ENCODE measurements at regions not wholly inside any gene's neighbourhood (a gene's known extent, or its start where the extent isn't known, plus 50 kb on each side); places are given as distances from the start of the nearest gene placed in this dataset.

GRCh38 chr1:198014355-198014754, 97.2 kb downstream of the LHX9 start:
- ATAC-seq (no peak), DNase-seq (no peak)
- Histone ChIP-seq H3K27me3 (no peaks in the 10 kb centered on the region), H3K4me3 (no peak overlapping the region), H3K9me3 (no peaks in the 10 kb centered on the region), H3K27ac (no peak overlapping the region), H3K4me1 (no peaks in the 10 kb centered on the region), H3K36me3 (no peaks in the 10 kb centered on the region)
- TF ChIP-seq POLR2A (IDR thresholded peaks at IDR 0.05) (no peak), CTCF (IDR thresholded peaks at IDR 0.05 in 4 of 5, conservative IDR thresholded peaks at IDR 0.05 in 1 of 5) (no peak)
- intact Hi-C loops (cut with DNase I; ENCODE audit: low total_unique reads) = no loop called here
- in situ Hi-C loops (cut with MboI; ENCODE audit: low sequenced_read_pairs in 4 of 4) = no loop called here

GRCh38 chr1:198015309-198015708, 98.1 kb downstream of the LHX9 start:
- no peaks in the 10 kb centered on the region for H3K27me3 ChIP-seq
- TF ChIP-seq CTCF (IDR thresholded peaks at IDR 0.05 in 4 of 5, conservative IDR thresholded peaks at IDR 0.05 in 1 of 5) = no peak
- TF ChIP-seq POLR2A (IDR thresholded peaks at IDR 0.05) = no peak
- H3K4me3 ChIP-seq = no peak overlapping the region
- H3K36me3 ChIP-seq = no peaks in the 10 kb centered on the region
- no peak for ATAC-seq
- intact Hi-C loops (cut with DNase I; ENCODE audit: low total_unique reads) = no loop called here
- no peaks in the 10 kb centered on the region for H3K4me1 ChIP-seq
- no peak for DNase-seq
- in situ Hi-C loops (cut with MboI; ENCODE audit: low sequenced_read_pairs in 4 of 4) = no loop called here
- H3K9me3 ChIP-seq = no peaks in the 10 kb centered on the region
- no peak overlapping the region for H3K27ac ChIP-seq

GRCh38 chr1:198018529-198018928, 101.4 kb downstream of the LHX9 start:
- Histone ChIP-seq H3K27me3 (no peaks in the 10 kb centered on the region), H3K27ac (no peak overlapping the region), H3K4me1 (no peaks in the 10 kb centered on the region), H3K36me3 (no peaks in the 10 kb centered on the region), H3K4me3 (no peak overlapping the region), H3K9me3 (no peaks in the 10 kb centered on the region)
- no peak for DNase-seq
- no peak for ATAC-seq
- intact Hi-C loops (cut with DNase I; ENCODE audit: low total_unique reads) (no loop called here), in situ Hi-C loops (cut with MboI; ENCODE audit: low sequenced_read_pairs in 4 of 4) (no loop called here)
- TF ChIP-seq CTCF (IDR thresholded peaks at IDR 0.05 in 4 of 5, conservative IDR thresholded peaks at IDR 0.05 in 1 of 5) = no peak
- TF ChIP-seq POLR2A (IDR thresholded peaks at IDR 0.05) = no peak

GRCh38 chr1:198019126-198019525, 102.0 kb downstream of the LHX9 start:
- ATAC-seq = no peak

More at GRCh38 chr1:198019126-198019525, 102.0 kb downstream of the LHX9 start:
- DNase-seq = no peak
- intact Hi-C loops (cut with DNase I; ENCODE audit: low total_unique reads) = no loop called here
- Histone ChIP-seq H3K9me3 (no peaks in the 10 kb centered on the region), H3K4me1 (no peaks in the 10 kb centered on the region), H3K27ac (no peak overlapping the region), H3K27me3 (no peaks in the 10 kb centered on the region), H3K36me3 (no peaks in the 10 kb centered on the region), H3K4me3 (no peak overlapping the region)
- in situ Hi-C loops (cut with MboI; ENCODE audit: low sequenced_read_pairs in 4 of 4) = no loop called here
- TF ChIP-seq CTCF (IDR thresholded peaks at IDR 0.05 in 4 of 5, conservative IDR thresholded peaks at IDR 0.05 in 1 of 5) = no peak
- no peak for TF ChIP-seq POLR2A (IDR thresholded peaks at IDR 0.05)
